K562 (cell line): ENCODE measurements at regions not wholly inside any gene's neighbourhood (a gene's known extent, or its start where the extent isn't known, plus 50 kb on each side); places are given as distances from the start of the nearest gene placed in this dataset.

Source experiments
- ATAC-seq: fragments of 200-7000 bp; cut with Tn5 transposase; 3 replicates; pipeline ENCODE4 v1.9.1; 2020; ENCODE audit warnings: moderate library complexity
- BruUV-seq: library from RNA; stranded (reverse); fragments of 400-500 nt; replicated peaks from 2 replicates; lab custom pipeline; 2021; lab: Mats Ljungman, UMichigan
- CTCF ChIA-PET: fragments of 300-600 bp; formaldehyde crosslinking; extraction: SDS; loops from one replicate; lab custom pipeline; 2021; ENCODE audit warnings: low intra/inter-chr PET ratio; lab: Yijun Ruan, JAX
- POLR2A ChIA-PET: fragments of 300-600, 350-650 bp; sonication (Branson Sonifier 250); formaldehyde crosslinking; extraction: SDS; loops from one replicate; lab custom pipeline; 2021; ENCODE audit warnings: antibody characterized with exemption, inconsistent platforms; lab: Yijun Ruan, JAX
- DNase-seq, 4 experiments: peaks; one replicate each; pipeline versions ENCODE4 v3.0.0 to v3.0.0-alpha.2; 2011 to 2018; ENCODE audit warnings: low spot score in 3 of 4, mixed read lengths in 3 of 4; ENCODE audit errors: extremely low read depth in 1 of 4
- FAIRE-seq: peaks from 2 replicates; lab custom pipeline; 2011; peaks lifted over from hg19 to GRCh38; lab: Jason Lieb, UNC
- H2AFZ ChIP-seq: 2 replicates; pipeline ENCODE4 v1.6.0; 2011; ENCODE audit warnings: low read depth, low read length, control low read depth, inconsistent platforms
- H3K27ac ChIP-seq: fragments of 200-600 bp; 3 replicates; pipeline ENCODE4 v1.8.0; 2011; ENCODE audit warnings: low read depth, mild to moderate bottlenecking, control low read depth, inconsistent platforms, low read length, moderate library complexity, mixed read lengths; ENCODE audit errors: extremely low read depth
- H3K27me3 ChIP-seq, 2 experiments: fragments of 300-600 bp in 1 of 2; 2 replicates in 1 of 2; 3 replicates in 1 of 2; pipeline versions ENCODE4 v1.6.0 to v1.8.0; 2011; ENCODE audit warnings: inconsistent platforms in 2 of 2, low read length in 2 of 2, mild to moderate bottlenecking in 1 of 2, mixed read lengths in 1 of 2, moderate library complexity in 1 of 2; ENCODE audit not compliant: control insufficient read depth in 2 of 2, insufficient read depth in 2 of 2
- H3K36me3 ChIP-seq: fragments of 300-600 bp; 3 replicates; pipeline ENCODE4 v1.8.0; 2011; ENCODE audit warnings: mild to moderate bottlenecking, low read length, inconsistent platforms; ENCODE audit not compliant: control insufficient read depth, insufficient read depth
- H3K4me1 ChIP-seq, 2 experiments: fragments of 200-600 bp in 1 of 2; replicated peaks in 1 of 2; 2 replicates in 1 of 2; 3 replicates in 1 of 2; pipeline versions ENCODE4 v1.5.1 to v1.8.0; 2011; ENCODE audit warnings: inconsistent platforms in 2 of 2, low read length in 2 of 2, mild to moderate bottlenecking in 1 of 2, mixed read lengths in 1 of 2, moderate library complexity in 1 of 2; ENCODE audit not compliant: control insufficient read depth in 2 of 2, insufficient read depth in 2 of 2
- H3K4me2 ChIP-seq: 2 replicates; pipeline ENCODE4 v1.6.1; 2011; ENCODE audit warnings: low read length, control low read depth, inconsistent platforms, mixed read lengths; ENCODE audit not compliant: insufficient read depth
- H3K4me3 ChIP-seq: fragments of 200-600 bp; sonication (generic), shearing (Covaris generic); 2 replicates; pipeline ENCODE4 v1.5.1; 2016; ENCODE audit warnings: control low read depth, inconsistent platforms
- H3K79me2 ChIP-seq: fragments of 200-600 bp; 3 replicates; pipeline ENCODE4 v1.8.0; 2011; ENCODE audit warnings: low read length, inconsistent platforms; ENCODE audit not compliant: control insufficient read depth, insufficient read depth
- H3K9ac ChIP-seq, 2 experiments: 2 replicates each; pipeline versions ENCODE4 v1.6.0 to v1.6.1; 2011; ENCODE audit warnings: low read depth in 2 of 2, low read length in 2 of 2, control low read depth in 1 of 2, inconsistent platforms in 1 of 2, mild to moderate bottlenecking in 1 of 2, mixed read lengths in 1 of 2; ENCODE audit not compliant: insufficient read depth in 1 of 2
- H3K9me1 ChIP-seq: one replicate; pipeline ENCODE4 v1.6.0; 2011; ENCODE audit warnings: inconsistent platforms, mild to moderate bottlenecking, low read length, moderate library complexity; ENCODE audit not compliant: control insufficient read depth, insufficient read depth
- H3K9me3 ChIP-seq: replicated peaks from 2 replicates; pipeline ENCODE4 v1.5.1; 2011; ENCODE audit warnings: low read depth, low read length, inconsistent platforms; ENCODE audit not compliant: control insufficient read depth, insufficient read depth
- H4K20me1 ChIP-seq: replicated peaks from 2 replicates; pipeline ENCODE4 v1.6.1; 2011; ENCODE audit warnings: low read length, inconsistent platforms, mixed read lengths; ENCODE audit not compliant: control insufficient read depth, insufficient read depth
- ARNT ChIP-seq, 2 experiments: fragments of 450-650 bp; IDR thresholded peaks; 2 replicates each; pipeline ENCODE4 v1.6.1; 2016; ENCODE audit warnings: mild to moderate bottlenecking in 1 of 2
- FOXK1 ChIP-seq: sonication (generic); formaldehyde crosslinking; IDR thresholded peaks from 2 replicates; pipeline ENCODE4 v1.8.0; 2022; ENCODE audit warnings: missing genetic modification reagents, mild to moderate bottlenecking, borderline replicate concordance
- FOXK2 ChIP-seq, 2 experiments: fragments of 450-650 bp; IDR thresholded peaks in 1 of 2; conservative IDR thresholded peaks in 1 of 2; 2 replicates each; pipeline ENCODE4 v1.6.1; 2016; ENCODE audit warnings: low read depth in 2 of 2, mild to moderate bottlenecking in 1 of 2
- HDGF ChIP-seq: fragments of 450-650 bp; IDR thresholded peaks from 2 replicates; pipeline ENCODE4 v1.6.1; 2016
- HMG20B ChIP-seq: fragments of 250-450 bp; sonication (Bioruptor Pico); IDR thresholded peaks from 2 replicates; pipeline ENCODE4 v1.5.0; 2021; ENCODE audit warnings: mild to moderate bottlenecking
- MAFG ChIP-seq: fragments of 450-650 bp; conservative IDR thresholded peaks from 2 replicates; pipeline ENCODE4 v1.6.1; 2016; ENCODE audit warnings: missing genetic modification characterization, missing compliant biosample characterization
- MAFK ChIP-seq: IDR thresholded peaks from 2 replicates; pipeline ENCODE4 v1.6.1; 2011; ENCODE audit warnings: low read length, improper control_type of control experiment
- MCM2 ChIP-seq: fragments of 450-650 bp; IDR thresholded peaks from 2 replicates; pipeline ENCODE4 v1.6.1; 2017; ENCODE audit warnings: low read depth, mild to moderate bottlenecking
- NFXL1 ChIP-seq: fragments of 450-650 bp; formaldehyde crosslinking; IDR thresholded peaks from 2 replicates; pipeline ENCODE4 v1.4.0; 2021; ENCODE audit warnings: mild to moderate bottlenecking
- POLR2G ChIP-seq: fragments of 200-400 bp; formaldehyde crosslinking; IDR thresholded peaks from 2 replicates; pipeline ENCODE4 v1.6.1; 2017; ENCODE audit warnings: low read depth, mild to moderate bottlenecking, antibody characterized with exemption, low read length, moderate library complexity
- PPARD ChIP-seq: fragments of 250-450 bp; sonication (Bioruptor Pico); IDR thresholded peaks from 2 replicates; pipeline ENCODE4 v1.8.0; 2022; ENCODE audit warnings: inconsistent platforms, mild to moderate bottlenecking, moderate library complexity
- PTBP1 ChIP-seq: fragments of 200-400 bp; formaldehyde crosslinking; IDR thresholded peaks from 2 replicates; pipeline ENCODE4 v1.6.1; 2017; ENCODE audit warnings: low read depth, low read length
- SOX6 ChIP-seq: fragments of 450-650 bp; IDR thresholded peaks from 2 replicates; pipeline ENCODE4 v1.6.1; 2014; ENCODE audit warnings: mild to moderate bottlenecking
- STAT5A ChIP-seq: IDR thresholded peaks from 2 replicates; pipeline ENCODE4 v1.6.1; 2012; ENCODE audit warnings: low read length, inconsistent platforms, borderline replicate concordance
- THRAP3 ChIP-seq: fragments of 450-650 bp; IDR thresholded peaks from 2 replicates; pipeline ENCODE4 v1.6.1; 2016; ENCODE audit warnings: mild to moderate bottlenecking, inconsistent platforms, borderline replicate concordance
- ZNF347 ChIP-seq: fragments of 450-650 bp; formaldehyde crosslinking; IDR thresholded peaks from 2 replicates; pipeline ENCODE4 v1.4.0; 2020; ENCODE audit warnings: low read depth, mild to moderate bottlenecking, moderate library complexity
- ZNF76 ChIP-seq: fragments of 250-450 bp; sonication (Bioruptor Pico); IDR thresholded peaks from 2 replicates; pipeline ENCODE4 v1.4.0; 2020; ENCODE audit warnings: mild to moderate bottlenecking, moderate library complexity, borderline replicate concordance
- WGBS: fragments of 100-300 bp; shearing (Covaris generic); methylation state at CpG from one replicate; pipeline ENCODE4 v1.1.6; 2016; ENCODE audit warnings: low coverage, mixed read lengths; ENCODE audit not compliant: insufficient coverage; ENCODE audit errors: missing lambda C conversion rate; 5-methylcytosine and 5-hydroxymethylcytosine counted together
- in situ Hi-C: fragments of 300-500 bp; cut with MboI; formaldehyde crosslinking; loops from 4 replicates; pipeline ENCODE4 v1.15.0; 2018; ENCODE audit warnings: inconsistent platforms, mixed read lengths
- intact Hi-C: fragments of 100-400 bp; cut with micrococcal nuclease; formaldehyde crosslinking; loops from 2 replicates; pipeline ENCODE4 v1.14.2; 2022
- TF ChIP-seq, protein P1 (sequence below), 2 experiments: IDR thresholded peaks; 2 replicates each; pipeline ENCODE4 v1.6.1; 2012; ENCODE audit warnings: improper control_type of control experiment in 2 of 2, low read depth in 2 of 2, low read length in 2 of 2, borderline replicate concordance in 1 of 2
- TF ChIP-seq, protein P2 (sequence below): fragments of 250-450 bp; sonication (Bioruptor Pico); IDR thresholded peaks from 2 replicates; pipeline ENCODE4 v1.8.0; 2022; ENCODE audit warnings: inconsistent platforms
- TF ChIP-seq, protein P3 (sequence below): IDR thresholded peaks from 2 replicates; pipeline ENCODE4 v1.6.1; 2012; ENCODE audit warnings: low read depth, low read length, improper control_type of control experiment, borderline replicate concordance

DNA sequence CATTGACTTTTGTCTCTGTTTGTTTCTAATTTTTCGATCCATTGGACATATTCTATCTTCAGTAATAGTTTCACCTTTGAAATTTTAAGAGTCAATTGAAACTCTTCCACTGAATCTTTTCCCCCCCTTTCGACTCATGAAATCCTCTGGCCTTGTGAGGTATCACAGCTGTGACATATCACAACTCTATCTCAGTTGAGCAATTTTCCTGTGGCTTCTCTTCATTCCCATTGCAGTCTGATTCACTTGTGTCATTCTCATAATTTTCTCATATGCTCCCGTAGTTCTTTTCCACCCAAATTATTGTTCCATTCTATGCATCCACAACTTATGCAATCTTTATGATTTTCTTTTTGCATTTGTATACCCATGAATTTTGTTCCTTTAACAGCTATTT is 261.6 kb downstream of the DACT1 start:
- ATAC-seq (no peak), DNase-seq (no peak), FAIRE-seq (no peak)
- TF ChIP-seq NFXL1 (CRISPR knock-in tag) = no peak
- TF ChIP-seq ZNF347 = no peak
- no peak for TF ChIP-seq MAFK
- no peak for TF ChIP-seq STAT5A
- TF ChIP-seq FOXK2 (conservative IDR thresholded peaks at IDR 0.05 in 1 of 2, IDR thresholded peaks at IDR 0.05 in 1 of 2; ENCODE audit: low read depth in 2 of 2) = no peak
- TF ChIP-seq HMG20B (CRISPR knock-in tag) = no peak
- TF ChIP-seq, protein P1, sequence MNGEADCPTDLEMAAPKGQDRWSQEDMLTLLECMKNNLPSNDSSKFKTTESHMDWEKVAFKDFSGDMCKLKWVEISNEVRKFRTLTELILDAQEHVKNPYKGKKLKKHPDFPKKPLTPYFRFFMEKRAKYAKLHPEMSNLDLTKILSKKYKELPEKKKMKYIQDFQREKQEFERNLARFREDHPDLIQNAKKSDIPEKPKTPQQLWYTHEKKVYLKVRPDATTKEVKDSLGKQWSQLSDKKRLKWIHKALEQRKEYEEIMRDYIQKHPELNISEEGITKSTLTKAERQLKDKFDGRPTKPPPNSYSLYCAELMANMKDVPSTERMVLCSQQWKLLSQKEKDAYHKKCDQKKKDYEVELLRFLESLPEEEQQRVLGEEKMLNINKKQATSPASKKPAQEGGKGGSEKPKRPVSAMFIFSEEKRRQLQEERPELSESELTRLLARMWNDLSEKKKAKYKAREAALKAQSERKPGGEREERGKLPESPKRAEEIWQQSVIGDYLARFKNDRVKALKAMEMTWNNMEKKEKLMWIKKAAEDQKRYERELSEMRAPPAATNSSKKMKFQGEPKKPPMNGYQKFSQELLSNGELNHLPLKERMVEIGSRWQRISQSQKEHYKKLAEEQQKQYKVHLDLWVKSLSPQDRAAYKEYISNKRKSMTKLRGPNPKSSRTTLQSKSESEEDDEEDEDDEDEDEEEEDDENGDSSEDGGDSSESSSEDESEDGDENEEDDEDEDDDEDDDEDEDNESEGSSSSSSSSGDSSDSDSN (IDR thresholded peaks at IDR 0.05; ENCODE audit: borderline replicate concordance in 1 of 2, low read depth in 2 of 2, low read length in 2 of 2) = no peak
- no peak for TF ChIP-seq MCM2
- TF ChIP-seq PPARD = no peak
- TF ChIP-seq, protein P2, sequence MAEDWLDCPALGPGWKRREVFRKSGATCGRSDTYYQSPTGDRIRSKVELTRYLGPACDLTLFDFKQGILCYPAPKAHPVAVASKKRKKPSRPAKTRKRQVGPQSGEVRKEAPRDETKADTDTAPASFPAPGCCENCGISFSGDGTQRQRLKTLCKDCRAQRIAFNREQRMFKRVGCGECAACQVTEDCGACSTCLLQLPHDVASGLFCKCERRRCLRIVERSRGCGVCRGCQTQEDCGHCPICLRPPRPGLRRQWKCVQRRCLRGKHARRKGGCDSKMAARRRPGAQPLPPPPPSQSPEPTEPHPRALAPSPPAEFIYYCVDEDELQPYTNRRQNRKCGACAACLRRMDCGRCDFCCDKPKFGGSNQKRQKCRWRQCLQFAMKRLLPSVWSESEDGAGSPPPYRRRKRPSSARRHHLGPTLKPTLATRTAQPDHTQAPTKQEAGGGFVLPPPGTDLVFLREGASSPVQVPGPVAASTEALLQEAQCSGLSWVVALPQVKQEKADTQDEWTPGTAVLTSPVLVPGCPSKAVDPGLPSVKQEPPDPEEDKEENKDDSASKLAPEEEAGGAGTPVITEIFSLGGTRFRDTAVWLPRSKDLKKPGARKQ (CRISPR knock-in tag) = no peak
- no peak for TF ChIP-seq FOXK1 (CRISPR knock-in tag)
- no peak for TF ChIP-seq MAFG (tag)
- no peak for TF ChIP-seq ZNF76 (CRISPR knock-in tag)
- TF ChIP-seq THRAP3 = no peak
- TF ChIP-seq SOX6 = no peak
- no peak for TF ChIP-seq HDGF
- no peak for TF ChIP-seq ARNT (IDR thresholded peaks at IDR 0.05)
- TF ChIP-seq PTBP1 = no peak
- no peak for TF ChIP-seq POLR2G
- TF ChIP-seq, protein P3, sequence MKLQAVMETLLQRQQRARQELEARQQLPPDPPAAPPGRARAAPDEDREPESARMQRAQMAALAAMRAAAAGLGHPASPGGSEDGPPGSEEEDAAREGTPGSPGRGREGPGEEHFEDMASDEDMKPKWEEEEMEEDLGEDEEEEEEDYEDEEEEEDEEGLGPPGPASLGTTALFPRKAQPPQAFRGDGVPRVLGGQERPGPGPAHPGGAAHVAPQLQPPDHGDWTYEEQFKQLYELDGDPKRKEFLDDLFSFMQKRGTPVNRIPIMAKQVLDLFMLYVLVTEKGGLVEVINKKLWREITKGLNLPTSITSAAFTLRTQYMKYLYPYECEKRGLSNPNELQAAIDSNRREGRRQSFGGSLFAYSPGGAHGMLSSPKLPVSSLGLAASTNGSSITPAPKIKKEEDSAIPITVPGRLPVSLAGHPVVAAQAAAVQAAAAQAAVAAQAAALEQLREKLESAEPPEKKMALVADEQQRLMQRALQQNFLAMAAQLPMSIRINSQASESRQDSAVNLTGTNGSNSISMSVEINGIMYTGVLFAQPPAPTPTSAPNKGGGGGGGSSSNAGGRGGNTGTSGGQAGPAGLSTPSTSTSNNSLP = no peak
- Histone ChIP-seq H3K9me3 (no peaks in the 10 kb centered on the region), H3K9ac (no peak overlapping the region), H3K4me3 (no peak overlapping the region), H3K9me1 (no peaks in the 10 kb centered on the region), H3K4me2 (no peak overlapping the region), H2AFZ (no peak overlapping the region), H3K27ac (no peak overlapping the region), H3K36me3 (no peaks in the 10 kb centered on the region), H3K4me1 (no peaks in the 10 kb centered on the region), H4K20me1 (no peaks in the 10 kb centered on the region), H3K27me3 (no peaks in the 10 kb centered on the region), H3K79me2 (no peaks in the 10 kb centered on the region)
- ChIA-PET POLR2A (no interaction called here), CTCF (no interaction called here)
- in situ Hi-C loops = no loop called here
- no TSS peak for BruUV-seq
- 0% methylated on average over 2 of the region's 3 CpGs for WGBS
- intact Hi-C loops = no loop called here
